ENCODE measurements at regions not wholly inside any gene's neighbourhood (a gene's known extent, or its start where the extent isn't known, plus 50 kb on each side); places are given as distances from the start of the nearest gene placed in this dataset.
"Not testable (repeated sequence)": the region's sequence is repeated elsewhere in the genome, so short reads cannot be mapped to it uniquely, and the experiment has no call there.

DNA sequence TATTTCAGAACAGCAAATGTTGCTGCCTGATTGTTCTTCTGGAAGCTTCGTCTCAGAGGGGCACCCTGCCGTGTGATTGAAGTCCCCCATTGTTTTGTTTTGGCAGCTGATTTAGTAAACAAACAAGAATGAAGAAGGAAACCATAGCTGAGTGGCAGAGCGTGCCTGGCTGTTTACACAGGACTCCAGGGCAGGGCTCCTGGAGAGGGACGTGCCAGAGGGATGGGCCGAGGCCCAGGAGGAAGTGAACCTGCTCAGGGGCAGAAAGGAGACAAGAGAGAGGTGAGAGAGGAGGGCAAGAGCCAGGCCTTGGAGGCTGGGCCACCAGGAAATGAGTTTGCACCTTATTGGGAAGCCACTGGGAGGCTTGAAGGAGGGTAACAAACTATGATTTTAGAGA is 85.5 kb upstream of the B3GAT1 start:
- no peak overlapping the region for H3K4me3 Mint-ChIP-seq
- H3K36me3 Mint-ChIP-seq: peaks cover 5% of the 10 kb centered on the region
- no peaks in the 10 kb centered on the region for H3K4me1 Mint-ChIP-seq
- H3K27ac Mint-ChIP-seq: no peak overlapping the region
- peaks cover 9% of the 10 kb centered on the region for H3K27me3 Mint-ChIP-seq
- H3K9me3 Mint-ChIP-seq: peaks cover 4 to 13% (median 5%) of the 10 kb centered on the region in 3 donors

DNA sequence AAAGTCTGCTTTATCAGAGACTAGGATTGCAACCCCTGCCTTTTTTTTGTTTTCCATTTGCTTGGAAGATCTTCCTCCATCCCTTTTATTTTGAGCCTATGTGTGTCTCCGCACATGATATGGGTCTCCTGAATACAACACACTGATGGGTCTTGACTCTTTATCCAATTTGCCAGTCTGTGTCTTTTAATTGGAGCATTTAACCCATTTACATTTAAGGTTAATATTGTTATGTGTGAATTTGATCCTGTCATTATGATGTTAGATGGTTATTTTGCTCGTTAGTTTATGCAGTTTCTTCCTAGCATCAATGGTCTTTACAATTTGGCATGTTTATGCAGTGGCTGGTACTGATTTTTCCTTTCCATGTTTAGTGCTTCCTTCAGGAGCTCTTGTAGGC is 84.0 kb upstream of the B3GAT1 start:
- not testable (repeated sequence) for H3K27me3 Mint-ChIP-seq, H3K36me3 Mint-ChIP-seq, H3K4me3 Mint-ChIP-seq

DNA sequence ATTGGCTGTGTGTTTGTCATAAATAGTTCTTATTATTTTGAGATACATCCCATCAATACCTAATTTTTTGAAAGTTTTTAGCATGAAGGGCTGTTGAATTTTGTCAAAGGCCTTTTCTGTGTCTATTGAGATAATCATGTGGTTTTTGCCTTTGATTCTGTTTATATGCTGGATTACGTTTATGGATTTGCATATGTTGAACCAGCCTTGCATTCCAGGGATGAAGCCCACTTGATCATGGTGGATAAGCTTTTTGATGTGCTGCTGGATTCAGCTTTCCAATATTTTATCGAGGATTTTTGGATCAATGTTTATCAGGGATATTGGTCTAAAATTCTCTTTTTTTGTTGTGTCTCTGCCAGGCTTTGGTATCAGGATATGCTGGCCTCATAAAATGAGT is 82.4 kb upstream of the B3GAT1 start:
- H3K27ac Mint-ChIP-seq, H3K36me3 Mint-ChIP-seq, H3K4me1 Mint-ChIP-seq, H3K4me3 Mint-ChIP-seq, H3K27me3 Mint-ChIP-seq: not testable (repeated sequence)
- peaks cover 4 to 13% (median 5%) of the 10 kb centered on the region in 3 donors for H3K9me3 Mint-ChIP-seq

More for the DNA sequence above, 84.0 kb upstream of the B3GAT1 start:
- not testable (repeated sequence) for H3K4me1 Mint-ChIP-seq, H3K27ac Mint-ChIP-seq
- peaks cover 4 to 13% (median 5%) of the 10 kb centered on the region in 3 donors for H3K9me3 Mint-ChIP-seq

DNA sequence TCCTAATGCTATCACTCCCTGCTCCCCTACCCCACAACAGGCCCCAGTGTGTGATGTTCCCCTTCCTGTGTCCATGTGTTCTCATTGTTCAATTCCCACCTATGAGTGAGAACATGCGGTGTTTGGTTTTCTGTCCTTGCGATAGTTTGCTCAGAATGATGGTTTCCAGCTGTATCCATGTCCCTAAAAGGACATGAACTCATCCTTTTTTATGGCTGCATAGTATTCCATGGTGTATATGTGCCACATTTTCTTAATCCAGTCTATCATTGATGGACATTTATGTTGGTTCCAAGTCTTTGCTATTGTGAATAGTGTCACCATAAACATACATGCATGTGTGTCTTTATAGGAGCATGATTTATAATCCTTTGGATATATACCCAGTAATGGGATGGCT is 80.4 kb upstream of the B3GAT1 start:
- H3K4me1 Mint-ChIP-seq, H3K27ac Mint-ChIP-seq, H3K36me3 Mint-ChIP-seq, H3K27me3 Mint-ChIP-seq, H3K4me3 Mint-ChIP-seq: not testable (repeated sequence)
- peaks cover 4 to 13% (median 5%) of the 10 kb centered on the region in 3 donors for H3K9me3 Mint-ChIP-seq

DNA sequence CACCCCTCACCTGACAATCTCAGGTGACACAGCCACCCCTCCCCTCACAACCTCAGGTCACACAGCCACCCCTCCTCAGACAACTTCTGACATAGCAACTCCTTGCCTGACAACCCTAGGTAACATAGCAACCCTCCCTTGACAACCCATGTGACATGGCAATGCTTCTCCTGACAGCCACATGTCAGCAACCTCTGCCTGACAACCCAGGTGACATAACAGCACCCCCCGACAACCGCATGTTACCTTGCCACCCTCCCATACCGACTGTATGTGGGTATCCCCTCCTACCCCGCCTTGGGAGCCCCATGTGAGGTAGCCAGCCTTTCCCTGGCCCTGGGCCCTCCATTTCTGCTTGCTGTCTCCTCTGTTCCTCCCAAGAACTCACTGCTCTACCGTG is 77.7 kb upstream of the B3GAT1 start:
- no peaks in the 10 kb centered on the region for H3K4me1 Mint-ChIP-seq
- no peaks in the 10 kb centered on the region for H3K9me3 Mint-ChIP-seq
- H3K27me3 Mint-ChIP-seq: peaks cover 3% of the 10 kb centered on the region
- H3K27ac Mint-ChIP-seq: no peak overlapping the region
- H3K36me3 Mint-ChIP-seq: no peaks in the 10 kb centered on the region
- H3K4me3 Mint-ChIP-seq: no peak overlapping the region

DNA sequence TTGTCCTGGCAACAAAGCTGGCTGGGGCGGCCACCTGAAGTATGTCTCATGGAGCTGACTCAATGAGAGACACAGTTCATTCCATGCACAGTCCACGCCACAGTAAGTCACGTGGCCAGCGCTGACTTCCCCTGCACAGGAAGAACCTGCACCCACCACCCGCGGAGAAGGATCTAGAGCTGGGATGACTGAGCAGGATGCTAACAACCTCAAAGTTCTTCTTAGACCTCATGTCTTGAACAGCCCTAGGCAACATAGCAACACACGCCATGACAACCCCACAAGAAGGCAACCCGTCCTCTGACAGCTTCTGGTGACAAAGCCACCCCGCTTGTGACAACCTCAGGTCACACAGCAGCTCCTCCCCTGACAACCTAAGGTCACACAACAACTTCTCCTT is 76.9 kb upstream of the B3GAT1 start:
- H3K4me3 Mint-ChIP-seq: peak overlapping the region in 1 of 4 donors; percentile 9
- H3K4me1 Mint-ChIP-seq: no peaks in the 10 kb centered on the region
- H3K36me3 Mint-ChIP-seq: no peaks in the 10 kb centered on the region
- H3K27ac Mint-ChIP-seq: no peak overlapping the region
- H3K9me3 Mint-ChIP-seq: no peaks in the 10 kb centered on the region
- peaks cover 3% of the 10 kb centered on the region for H3K27me3 Mint-ChIP-seq

DNA sequence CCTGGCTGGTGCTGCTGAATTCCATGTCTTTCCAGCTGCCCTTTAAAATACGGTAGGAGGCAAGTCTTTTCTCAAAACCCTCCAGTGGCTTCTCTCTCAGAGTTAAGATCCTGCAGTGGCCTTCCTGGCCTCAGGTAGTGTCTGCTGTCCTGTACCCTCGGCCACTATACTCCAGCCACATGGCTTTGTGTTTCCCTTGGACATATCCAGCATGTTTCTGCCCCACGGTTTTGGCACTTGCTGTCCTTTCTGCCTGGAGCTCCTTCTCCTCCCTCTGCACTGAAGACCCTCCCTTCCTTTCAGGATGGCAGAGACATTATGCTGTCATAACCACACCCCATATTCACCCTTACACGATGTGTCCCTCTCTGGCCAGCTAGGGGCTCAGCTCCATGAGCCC is 76.5 kb upstream of the B3GAT1 start:
- Mint-ChIP-seq H3K27me3 (peaks cover 3% of the 10 kb centered on the region), H3K27ac (no peak overlapping the region)

DNA sequence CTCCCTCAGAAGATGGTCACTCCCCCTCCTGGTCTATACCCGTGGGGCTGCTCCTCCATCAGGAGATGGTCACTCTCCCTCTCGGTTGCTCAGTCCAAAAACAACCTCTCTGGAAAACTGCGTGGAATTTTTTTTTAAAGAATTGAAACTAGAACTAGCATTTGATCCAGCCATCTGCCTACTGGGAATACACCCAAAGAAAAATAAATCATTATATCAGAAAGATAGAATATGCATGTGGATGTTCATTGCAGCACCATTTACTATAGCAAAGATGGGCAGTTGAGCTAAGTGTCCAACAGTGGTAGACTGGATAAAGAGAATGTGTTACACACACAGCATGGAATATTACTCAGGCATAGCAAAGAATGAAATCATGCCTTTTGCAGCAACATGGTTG is 75.7 kb upstream of the B3GAT1 start:
- no peak overlapping the region for H3K27ac Mint-ChIP-seq
- no peaks in the 10 kb centered on the region for H3K36me3 Mint-ChIP-seq
- H3K9me3 Mint-ChIP-seq: no peaks in the 10 kb centered on the region
- H3K27me3 Mint-ChIP-seq: peaks cover 3% of the 10 kb centered on the region
- H3K4me1 Mint-ChIP-seq: no peaks in the 10 kb centered on the region
- H3K4me3 Mint-ChIP-seq: no peak overlapping the region

More for the DNA sequence above, 76.5 kb upstream of the B3GAT1 start:
- Mint-ChIP-seq H3K4me1 (no peaks in the 10 kb centered on the region), H3K4me3 (peak overlapping the region in 1 of 4 donors; percentile 9), H3K36me3 (no peaks in the 10 kb centered on the region), H3K9me3 (no peaks in the 10 kb centered on the region)

DNA sequence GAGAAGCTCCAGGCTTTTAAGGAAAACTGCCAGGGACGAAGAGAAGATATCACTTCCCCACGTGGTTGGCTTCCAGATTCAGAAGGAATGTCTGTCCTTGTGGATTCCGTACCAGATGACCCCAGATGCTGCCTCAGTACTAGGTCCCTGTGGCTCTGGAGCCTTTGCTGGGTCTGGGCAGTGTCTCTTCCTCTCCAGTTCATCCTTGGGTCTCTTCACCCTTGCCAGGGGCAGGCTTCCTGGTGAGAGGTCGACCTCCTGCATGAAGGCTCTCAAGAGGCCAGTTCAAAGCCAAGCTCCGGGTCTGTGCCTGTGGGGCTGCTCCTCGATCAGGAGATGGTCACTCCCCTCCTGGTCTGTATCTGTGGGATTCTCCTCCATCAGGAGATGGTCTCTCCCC is 74.7 kb upstream of the B3GAT1 start:
- H3K9me3 Mint-ChIP-seq: no peaks in the 10 kb centered on the region
- H3K27ac Mint-ChIP-seq: no peak overlapping the region
- H3K36me3 Mint-ChIP-seq: no peaks in the 10 kb centered on the region
- H3K27me3 Mint-ChIP-seq: peaks cover 6% of the 10 kb centered on the region
- no peaks in the 10 kb centered on the region for H3K4me1 Mint-ChIP-seq
- no peak overlapping the region for H3K4me3 Mint-ChIP-seq

DNA sequence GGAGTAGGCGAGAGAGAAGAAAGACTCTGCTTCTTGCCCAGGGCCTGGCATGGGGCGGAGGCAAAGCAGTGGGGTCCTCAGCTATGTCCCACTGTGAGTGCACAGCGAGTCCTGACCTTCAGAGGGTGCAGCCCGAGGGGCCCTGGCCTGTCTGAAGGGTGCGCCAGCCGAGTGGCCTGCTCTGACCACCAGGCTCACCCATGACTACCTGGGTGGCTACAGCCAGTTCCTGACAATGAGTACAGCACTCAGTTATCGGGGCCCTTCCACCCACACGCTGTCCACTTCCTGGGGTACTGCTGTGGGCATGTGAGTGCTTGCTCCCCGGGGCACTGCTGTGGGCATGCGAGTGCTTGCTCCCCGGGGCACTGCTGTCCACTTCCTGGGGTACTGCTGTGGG is 74.1 kb upstream of the B3GAT1 start:
- H3K36me3 Mint-ChIP-seq: no peaks in the 10 kb centered on the region
- H3K27ac Mint-ChIP-seq: no peak overlapping the region
- H3K4me1 Mint-ChIP-seq: no peaks in the 10 kb centered on the region
- no peak overlapping the region for H3K4me3 Mint-ChIP-seq
- peaks cover 6% of the 10 kb centered on the region for H3K27me3 Mint-ChIP-seq
- no peaks in the 10 kb centered on the region for H3K9me3 Mint-ChIP-seq

DNA sequence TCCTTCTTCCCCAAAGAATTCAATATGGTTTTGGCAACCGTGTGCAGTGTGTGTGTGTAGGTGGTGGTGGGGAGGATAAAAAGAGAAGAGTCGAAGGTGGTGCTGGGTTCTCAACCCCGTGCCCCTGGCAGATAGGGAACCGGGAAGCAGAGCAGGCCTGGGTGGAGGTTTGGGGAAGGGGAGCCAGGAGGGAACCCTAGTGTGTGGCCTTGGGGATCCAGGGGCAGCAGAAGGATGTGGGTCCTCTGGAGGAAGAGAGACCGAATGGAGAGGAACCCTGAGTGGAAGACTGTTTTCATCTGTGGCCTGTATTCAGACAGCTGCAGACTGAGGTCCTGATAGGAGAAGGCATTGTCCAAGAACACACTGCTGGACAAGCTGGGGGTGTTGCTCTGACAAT is 73.3 kb upstream of the B3GAT1 start:
- H3K27me3 Mint-ChIP-seq: peaks cover 6% of the 10 kb centered on the region
- no peak overlapping the region for H3K27ac Mint-ChIP-seq
- H3K9me3 Mint-ChIP-seq: no peaks in the 10 kb centered on the region
- H3K36me3 Mint-ChIP-seq: no peaks in the 10 kb centered on the region
- no peak overlapping the region for H3K4me3 Mint-ChIP-seq
- H3K4me1 Mint-ChIP-seq: no peaks in the 10 kb centered on the region

DNA sequence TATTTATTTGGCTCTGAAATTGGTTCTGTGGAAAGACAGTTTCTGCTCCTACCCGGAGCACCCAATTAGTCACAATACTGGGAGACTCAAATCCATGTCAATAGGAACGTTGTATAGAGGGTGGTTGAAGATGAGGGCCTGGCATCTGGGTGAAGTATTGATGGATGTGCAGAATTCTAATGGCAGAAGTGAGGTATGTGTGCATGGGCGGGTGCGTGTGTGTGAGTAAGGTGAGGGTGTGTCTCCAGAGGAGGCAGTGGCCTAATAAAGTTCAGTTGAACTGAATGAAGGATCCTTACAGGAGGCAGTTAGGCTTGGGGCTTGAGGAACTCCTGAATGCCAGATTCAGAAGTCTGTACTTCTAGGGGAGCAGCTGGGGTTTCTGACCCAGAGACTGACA is 71.8 kb upstream of the B3GAT1 start:
- Mint-ChIP-seq H3K27me3 (peaks cover 6% of the 10 kb centered on the region), H3K36me3 (no peaks in the 10 kb centered on the region), H3K4me3 (no peak overlapping the region), H3K27ac (no peak overlapping the region), H3K9me3 (no peaks in the 10 kb centered on the region), H3K4me1 (no peaks in the 10 kb centered on the region)

DNA sequence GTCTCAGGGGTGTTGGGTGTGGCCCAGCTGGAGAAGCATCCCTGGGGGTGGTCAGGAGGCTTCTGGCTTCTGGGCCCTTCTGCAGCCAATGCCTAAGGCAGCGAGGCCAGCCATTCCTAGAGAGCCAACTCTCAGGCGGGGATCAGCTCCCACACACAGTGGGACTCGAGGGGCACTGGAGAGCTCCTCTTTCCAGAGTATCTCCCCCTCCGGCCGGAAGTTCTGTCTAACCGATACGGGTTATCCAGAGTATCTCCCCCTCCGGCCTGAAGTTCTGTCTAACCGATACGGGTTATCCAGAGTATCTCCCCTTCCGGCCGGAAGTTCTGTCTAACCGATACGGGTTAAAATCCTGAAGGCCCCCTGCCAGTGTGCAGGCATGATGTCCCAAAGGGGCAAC is 71.2 kb upstream of the B3GAT1 start:
- H3K27me3 Mint-ChIP-seq: peaks cover 8% of the 10 kb centered on the region
- H3K4me1 Mint-ChIP-seq: no peaks in the 10 kb centered on the region

DNA sequence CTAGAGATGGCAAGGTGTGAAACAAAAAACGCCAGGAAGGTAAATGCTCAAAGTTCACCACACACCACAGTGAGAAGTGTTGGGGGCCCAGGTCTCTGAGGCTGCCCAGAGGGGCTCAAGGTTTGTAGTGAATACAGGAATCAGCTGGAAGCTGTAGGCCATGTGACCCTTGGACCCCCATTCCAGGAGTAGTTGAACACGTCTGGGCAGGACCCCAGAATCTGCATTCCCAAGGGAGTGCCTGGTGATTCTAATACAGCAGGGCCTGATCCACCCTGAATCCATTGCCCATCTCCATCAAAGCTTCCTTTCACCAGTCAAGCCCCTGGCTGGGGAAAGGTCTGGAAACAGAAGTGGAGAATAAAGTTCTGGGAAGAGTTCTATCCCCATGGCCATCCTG is 70.8 kb upstream of the B3GAT1 start:
- Mint-ChIP-seq H3K36me3 (no peaks in the 10 kb centered on the region), H3K4me1 (no peaks in the 10 kb centered on the region), H3K27ac (no peak overlapping the region), H3K4me3 (no peak overlapping the region), H3K9me3 (no peaks in the 10 kb centered on the region), H3K27me3 (peaks cover 8% of the 10 kb centered on the region)

More for the DNA sequence above, 71.2 kb upstream of the B3GAT1 start:
- no peaks in the 10 kb centered on the region for H3K9me3 Mint-ChIP-seq
- H3K4me3 Mint-ChIP-seq: no peak overlapping the region
- no peak overlapping the region for H3K27ac Mint-ChIP-seq
- no peaks in the 10 kb centered on the region for H3K36me3 Mint-ChIP-seq

DNA sequence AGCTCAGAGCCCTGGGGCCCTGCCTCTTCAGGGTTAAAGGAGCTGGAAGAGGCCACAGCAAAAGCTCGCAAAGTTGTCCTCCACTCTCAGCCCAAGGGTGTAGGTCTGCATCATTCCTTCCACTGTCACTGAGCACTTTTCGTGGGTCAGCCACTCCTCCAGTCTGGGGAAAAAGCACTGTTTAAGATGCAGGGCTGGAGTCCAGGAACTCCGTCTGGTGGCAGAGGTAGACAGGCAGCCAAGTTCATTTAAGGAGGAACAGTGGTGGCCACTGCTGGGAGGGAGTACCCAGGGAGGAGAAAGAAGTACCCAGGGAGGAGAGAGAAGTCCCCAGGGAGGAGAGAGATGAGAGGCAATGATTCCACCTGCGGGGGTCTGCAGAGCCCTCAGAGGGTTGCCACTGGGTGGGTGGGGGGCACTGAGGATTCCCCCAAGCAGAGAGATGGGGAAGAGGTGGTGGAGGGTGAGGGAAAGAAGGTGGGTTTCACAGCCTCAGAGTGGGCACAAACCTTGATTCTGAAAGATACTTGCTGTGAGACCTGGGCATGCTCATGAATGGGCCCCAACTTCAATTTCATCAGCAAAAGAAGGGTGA is 70.0 kb upstream of the B3GAT1 start:
- Mint-ChIP-seq H3K27me3 (peaks cover 11% of the 10 kb centered on the region), H3K4me3 (no peak overlapping the region), H3K4me1 (no peaks in the 10 kb centered on the region), H3K27ac (no peak overlapping the region), H3K9me3 (no peaks in the 10 kb centered on the region), H3K36me3 (no peaks in the 10 kb centered on the region)

DNA sequence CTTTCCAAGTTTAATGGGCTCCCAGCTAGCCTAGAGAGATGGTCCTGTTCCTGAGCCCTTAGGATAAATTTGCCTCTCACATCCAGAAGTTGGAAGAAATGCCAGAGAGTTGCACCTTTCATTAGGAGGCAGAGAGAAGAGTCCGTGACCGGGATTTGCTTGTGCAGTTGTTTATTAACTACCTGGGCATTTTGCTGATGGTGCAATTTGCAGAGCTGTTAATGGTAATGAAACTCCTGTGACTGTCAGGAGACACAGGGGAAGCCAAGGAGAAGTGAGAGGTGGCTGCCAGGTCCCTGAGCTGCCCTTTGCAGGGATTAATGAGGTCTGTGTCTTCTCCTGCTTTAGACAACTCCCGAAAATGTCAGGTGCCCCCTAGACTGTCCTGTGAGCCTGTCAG is 69.1 kb upstream of the B3GAT1 start:
- Mint-ChIP-seq H3K36me3 (peaks cover 3% of the 10 kb centered on the region), H3K27me3 (peaks cover 12% of the 10 kb centered on the region), H3K4me1 (no peaks in the 10 kb centered on the region), H3K4me3 (no peak overlapping the region), H3K27ac (no peak overlapping the region), H3K9me3 (no peaks in the 10 kb centered on the region)

Data from IgD-negative memory B cell (primary cell).